A673 (cell line): ENCODE measurements at regions not wholly inside any gene's neighbourhood (a gene's known extent, or its start where the extent isn't known, plus 50 kb on each side); places are given as distances from the start of the nearest gene placed in this dataset.

Experiments
- BruUV-seq: library from RNA; stranded (reverse); fragments of 400-500 nt; replicated peaks from 2 replicates; lab custom pipeline; 2021; lab: Mats Ljungman, UMichigan
- CTCF ChIA-PET: fragments of 300-600 bp; sonication (Branson Sonifier 250); formaldehyde crosslinking; loops from one replicate; lab custom pipeline; 2022; ENCODE audit warnings: antibody characterized with exemption; lab: Charles Lee
- POLR2A ChIA-PET: fragments of 300-600 bp; sonication (Branson Sonifier 250); formaldehyde crosslinking; loops from one replicate; lab custom pipeline; 2022; ENCODE audit warnings: antibody characterized with exemption; ENCODE audit not compliant: low non-redundant PET; lab: Charles Lee
- DNase-seq: peaks from one replicate; pipeline ENCODE4 v3.0.0-alpha.2; 2015; ENCODE audit warnings: low spot score
- H3K27ac ChIP-seq: fragments of 200-600 bp; sonication (generic); 2 replicates; pipeline ENCODE4 v1.5.1; 2016; ENCODE audit warnings: mixed run types, low read depth, mild to moderate bottlenecking, mixed read lengths, antibody characterized with exemption, low read length; ENCODE audit not compliant: poor library complexity, severe bottlenecking
- H3K27me3 ChIP-seq: fragments of 200-600 bp; sonication (generic); replicated peaks from 2 replicates; pipeline ENCODE4 v1.6.1; 2017; ENCODE audit warnings: mixed run types, low read depth, mild to moderate bottlenecking, mixed read lengths, antibody characterized with exemption, low read length; ENCODE audit not compliant: insufficient read depth, poor library complexity
- H3K36me3 ChIP-seq: fragments of 200-600 bp; sonication (generic); 2 replicates; pipeline ENCODE4 v1.6.1; 2016; ENCODE audit warnings: mixed run types, mild to moderate bottlenecking, mixed read lengths, antibody characterized with exemption, low read length; ENCODE audit not compliant: insufficient read depth, poor library complexity, severe bottlenecking
- H3K4me1 ChIP-seq: fragments of 200-600 bp; sonication (generic); 2 replicates; pipeline ENCODE4 v1.6.1; 2017; ENCODE audit warnings: mixed run types, mild to moderate bottlenecking, mixed read lengths, antibody characterized with exemption, low read length; ENCODE audit not compliant: insufficient read depth, poor library complexity, severe bottlenecking
- H3K4me3 ChIP-seq: fragments of 200-600 bp; sonication (generic); 2 replicates; pipeline ENCODE4 v1.5.1; 2016; ENCODE audit warnings: low read depth, mixed run types, mild to moderate bottlenecking, mixed read lengths, low read length; ENCODE audit not compliant: poor library complexity, severe bottlenecking
- H3K9me3 ChIP-seq: fragments of 200-600 bp; sonication (generic); 2 replicates; pipeline ENCODE4 v1.6.1; 2016; ENCODE audit warnings: mixed run types, low read depth, mild to moderate bottlenecking, mixed read lengths, antibody characterized with exemption, low read length; ENCODE audit not compliant: poor library complexity, severe bottlenecking
- EZH2 ChIP-seq: fragments of 200-600 bp; sonication (generic); IDR thresholded peaks from 2 replicates; pipeline ENCODE4 v1.6.1; 2017; ENCODE audit warnings: borderline replicate concordance, low read depth, mild to moderate bottlenecking, mixed read lengths, antibody characterized with exemption, low read length; ENCODE audit not compliant: poor library complexity, severe bottlenecking
- intact Hi-C: fragments of 100-400 bp; cut with micrococcal nuclease; formaldehyde crosslinking; loops from one replicate; pipeline ENCODE4 v1.10.0; 2022; ENCODE audit not compliant: unreplicated experiment
- TF ChIP-seq, protein P1 (sequence below): fragments of 300-800, 200-600 bp; sonication (generic); conservative IDR thresholded peaks from 2 replicates; pipeline ENCODE4 v1.5.1; 2017; ENCODE audit warnings: low read depth, mild to moderate bottlenecking, antibody characterized with exemption, low read length, moderate library complexity, mixed read lengths

DNA sequence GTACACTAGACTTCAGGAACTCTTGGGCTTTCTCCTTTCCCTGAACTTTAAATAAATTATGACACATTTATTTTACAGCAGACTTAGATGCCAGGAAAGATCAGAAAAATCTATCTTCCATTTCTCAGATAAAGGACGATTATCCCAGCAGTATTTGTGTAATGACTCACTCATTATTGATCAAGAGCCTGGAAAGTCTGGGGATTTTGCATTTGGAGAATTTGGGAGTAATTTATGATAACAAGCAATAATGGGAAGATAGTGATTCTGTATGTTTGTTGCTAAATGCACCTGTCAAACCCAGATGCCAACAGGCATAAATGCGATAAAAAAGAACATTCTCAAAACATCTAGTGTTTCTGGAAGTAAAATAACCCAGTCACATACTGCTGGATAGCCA lies 480.2 kb upstream of the ATP2B1 start:
- no peak overlapping the region for H3K27ac ChIP-seq

DNA sequence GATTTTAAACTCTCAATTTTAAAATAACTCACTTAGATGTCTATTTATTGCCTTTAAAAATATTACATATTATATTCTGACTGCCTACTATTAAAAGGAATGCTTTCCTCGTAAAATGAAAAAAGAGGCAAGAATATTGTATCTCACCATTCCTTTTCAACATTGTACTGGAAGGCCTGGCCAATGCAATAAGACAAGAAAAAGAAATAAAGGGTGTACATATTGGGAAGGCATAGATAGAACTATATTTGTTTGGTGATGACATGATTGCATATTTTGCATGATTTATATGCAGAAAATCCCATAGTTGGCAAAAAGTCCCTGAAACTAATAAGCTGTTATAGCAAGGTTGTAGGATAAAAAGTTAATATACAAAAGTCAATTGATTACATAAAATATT lies 474.6 kb upstream of the ATP2B1 start:
- DNase-seq, result no peak
- POLR2A ChIA-PET, result no interaction called here
- Histone ChIP-seq H3K4me1 (no peaks in the 10 kb centered on the region), H3K9me3 (peaks cover 8% of the 10 kb centered on the region), H3K27ac (no peak overlapping the region), H3K27me3 (no peaks in the 10 kb centered on the region), H3K4me3 (no peak overlapping the region), H3K36me3 (no peaks in the 10 kb centered on the region)
- CTCF ChIA-PET, result no interaction called here
- no peak for TF ChIP-seq EZH2
- TF ChIP-seq, protein P1, sequence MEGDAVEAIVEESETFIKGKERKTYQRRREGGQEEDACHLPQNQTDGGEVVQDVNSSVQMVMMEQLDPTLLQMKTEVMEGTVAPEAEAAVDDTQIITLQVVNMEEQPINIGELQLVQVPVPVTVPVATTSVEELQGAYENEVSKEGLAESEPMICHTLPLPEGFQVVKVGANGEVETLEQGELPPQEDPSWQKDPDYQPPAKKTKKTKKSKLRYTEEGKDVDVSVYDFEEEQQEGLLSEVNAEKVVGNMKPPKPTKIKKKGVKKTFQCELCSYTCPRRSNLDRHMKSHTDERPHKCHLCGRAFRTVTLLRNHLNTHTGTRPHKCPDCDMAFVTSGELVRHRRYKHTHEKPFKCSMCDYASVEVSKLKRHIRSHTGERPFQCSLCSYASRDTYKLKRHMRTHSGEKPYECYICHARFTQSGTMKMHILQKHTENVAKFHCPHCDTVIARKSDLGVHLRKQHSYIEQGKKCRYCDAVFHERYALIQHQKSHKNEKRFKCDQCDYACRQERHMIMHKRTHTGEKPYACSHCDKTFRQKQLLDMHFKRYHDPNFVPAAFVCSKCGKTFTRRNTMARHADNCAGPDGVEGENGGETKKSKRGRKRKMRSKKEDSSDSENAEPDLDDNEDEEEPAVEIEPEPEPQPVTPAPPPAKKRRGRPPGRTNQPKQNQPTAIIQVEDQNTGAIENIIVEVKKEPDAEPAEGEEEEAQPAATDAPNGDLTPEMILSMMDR, result no peak
- no TSS peak for BruUV-seq
- intact Hi-C loops, result no loop called here

More for the DNA sequence above, 480.2 kb upstream of the ATP2B1 start:
- H3K27me3 ChIP-seq, result no peaks in the 10 kb centered on the region
- TF ChIP-seq EZH2, result no peak
- TF ChIP-seq, protein P1, result no peak
- intact Hi-C loops, result no loop called here
- POLR2A ChIA-PET, result interaction anchor here (0.6 kb wide), 1 partner anchor 294 kb away, joined by 18 read pairs; no protein-coding TSS in a partner anchor
- BruUV-seq, result no TSS peak
- no peak for DNase-seq
- no peak overlapping the region for H3K4me3 ChIP-seq
- CTCF ChIA-PET, result no interaction called here
- H3K4me1 ChIP-seq, result no peaks in the 10 kb centered on the region
- H3K9me3 ChIP-seq, result peaks cover 5% of the 10 kb centered on the region
- H3K36me3 ChIP-seq, result no peaks in the 10 kb centered on the region

DNA sequence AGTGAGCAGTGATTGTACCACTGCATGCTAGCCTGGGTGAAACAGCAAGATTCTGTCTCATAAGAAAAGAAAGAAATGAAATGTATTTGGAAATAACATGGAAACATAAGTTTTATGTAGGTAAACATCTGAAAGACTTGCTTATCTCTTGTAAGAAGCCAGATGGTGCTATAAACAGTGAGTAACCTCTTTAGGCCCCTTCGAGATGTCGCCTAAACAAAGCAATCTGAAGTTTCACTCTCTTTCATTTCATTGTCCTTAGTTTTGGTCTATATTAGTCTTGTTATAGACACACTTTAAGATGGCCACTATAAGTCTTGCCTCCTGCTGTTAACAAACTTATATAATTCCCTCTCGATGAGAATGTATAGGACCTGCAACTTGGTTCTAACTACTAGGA lies 472.6 kb upstream of the ATP2B1 start:
- no TSS peak for BruUV-seq
- TF ChIP-seq, protein P1, result no peak
- no peak for TF ChIP-seq EZH2
- ChIA-PET POLR2A (no interaction called here), CTCF (no interaction called here)
- DNase-seq, result no peak
- H3K27me3 ChIP-seq, result no peaks in the 10 kb centered on the region
- H3K27ac ChIP-seq, result no peak overlapping the region
- peaks cover 8% of the 10 kb centered on the region for H3K9me3 ChIP-seq
- H3K4me3 ChIP-seq, result no peak overlapping the region
- intact Hi-C loops, result no loop called here
- no peaks in the 10 kb centered on the region for H3K4me1 ChIP-seq
- H3K36me3 ChIP-seq, result no peaks in the 10 kb centered on the region
